Adrenal gland (tissue), 5 donors: ENCODE measurements at regions not wholly inside any gene's neighbourhood (a gene's known extent, or its start where the extent isn't known, plus 50 kb on each side); places are given as distances from the start of the nearest gene placed in this dataset.

Experiments
- CTCF ChIP-seq, 6 experiments: fragments of 450-650 bp in 4 of 6; fragments of 200-600 bp in 2 of 6; sonication (generic) in 1 of 6; IDR thresholded peaks; 1 replicate in 5 of 6; 2 replicates in 1 of 6; pipeline versions ENCODE4 v1.5.1 to v1.8.0; 2016 to 2021; ENCODE audit warnings: antibody characterized with exemption in 6 of 6, mild to moderate bottlenecking in 2 of 6, moderate library complexity in 1 of 6
- POLR2A ChIP-seq, 2 donors: fragments of 450-650 bp; IDR thresholded peaks; one replicate each; pipeline ENCODE4 v1.6.1; 2017; ENCODE audit warnings: antibody characterized with exemption in 2 of 2, mild to moderate bottlenecking in 2 of 2, moderate library complexity in 1 of 2
- donor health status: DM: no; HTN: no; CAD: no.

- TF ChIP-seq CTCF (IDR thresholded peaks at IDR 0.05): no peak
- no peak for TF ChIP-seq POLR2A (IDR thresholded peaks at IDR 0.05)
Observed at GRCh38 chr6:138614151-138614550, 114.9 kb upstream of the NHSL1 start.
